ENCODE measurements at regions not wholly inside any gene's neighbourhood (a gene's known extent, or its start where the extent isn't known, plus 50 kb on each side); places are given as distances from the start of the nearest gene placed in this dataset.
"Not testable (repeated sequence)": the region's sequence is repeated elsewhere in the genome, so short reads cannot be mapped to it uniquely, and the experiment has no call there.

GRCh38 chr12:67837876-67838275 lies 151.4 kb upstream of the IFNG-AS1 start:
- no peak for DNase-seq (ENCODE audit: low read depth in 3 of 3)

GRCh38 chr12:67842124-67842523 lies 147.1 kb upstream of the IFNG-AS1 start:
- DNase-seq (ENCODE audit: low read depth in 3 of 3), result no peak

GRCh38 chr12:67843257-67843656 lies 146.0 kb upstream of the IFNG-AS1 start:
- DNase-seq (ENCODE audit: low read depth in 3 of 3), result no peak

GRCh38 chr12:67852701-67853100 lies 136.5 kb upstream of the IFNG-AS1 start:
- no peak for DNase-seq (ENCODE audit: low read depth in 3 of 3)

GRCh38 chr12:67853204-67853603 lies 136.0 kb upstream of the IFNG-AS1 start:
- no peak for DNase-seq (ENCODE audit: low read depth in 3 of 3)

GRCh38 chr12:67854351-67854750 lies 134.9 kb upstream of the IFNG-AS1 start:
- no peak for DNase-seq (ENCODE audit: low read depth in 3 of 3)

- DNase-seq (ENCODE audit: low read depth in 3 of 3), result no peak
Observed at GRCh38 chr12:67855103-67855502, 134.1 kb upstream of the IFNG-AS1 start.

- DNase-seq (ENCODE audit: low read depth in 3 of 3), result no peak
Observed at GRCh38 chr12:67871231-67871630, 118.0 kb upstream of the IFNG-AS1 start.

GRCh38 chr12:67873355-67873754 lies 115.9 kb upstream of the IFNG-AS1 start:
- DNase-seq (ENCODE audit: low read depth in 3 of 3), result no peak

GRCh38 chr12:67876305-67876915 lies 112.8 kb upstream of the IFNG-AS1 start:
- DNase-seq (ENCODE audit: low read depth in 3 of 3), result no peak

GRCh38 chr12:67877727-67878126 lies 111.5 kb upstream of the IFNG-AS1 start:
- no peak for DNase-seq (ENCODE audit: low read depth in 3 of 3)

GRCh38 chr12:67879937-67880336 lies 109.3 kb upstream of the IFNG-AS1 start:
- DNase-seq (ENCODE audit: low read depth in 3 of 3), result no peak

- no peak for DNase-seq (ENCODE audit: low read depth in 3 of 3)
Observed at GRCh38 chr12:67881565-67881964, 107.7 kb upstream of the IFNG-AS1 start.

- no peak for DNase-seq (ENCODE audit: low read depth in 3 of 3)
Observed at GRCh38 chr12:67884596-67884995, 104.7 kb upstream of the IFNG-AS1 start.

- DNase-seq (ENCODE audit: low read depth in 3 of 3), result no peak
Observed at GRCh38 chr12:67885375-67886169, 103.7 kb upstream of the IFNG-AS1 start.

GRCh38 chr12:67887065-67887464 lies 102.2 kb upstream of the IFNG-AS1 start:
- no peak for DNase-seq (ENCODE audit: low read depth in 3 of 3)

- no peak for DNase-seq (ENCODE audit: low read depth in 3 of 3)
Observed at GRCh38 chr12:67889931-67890330, 99.3 kb upstream of the IFNG-AS1 start.

- DNase-seq (ENCODE audit: low read depth in 3 of 3), result no peak
Observed at GRCh38 chr12:67890726-67891258, 98.5 kb upstream of the IFNG-AS1 start.

GRCh38 chr12:67891596-67891995 lies 97.7 kb upstream of the IFNG-AS1 start:
- no peak for DNase-seq (ENCODE audit: low read depth in 3 of 3)

- no peak for DNase-seq (ENCODE audit: low read depth in 3 of 3)
Observed at GRCh38 chr12:67892259-67893021, 96.8 kb upstream of the IFNG-AS1 start.

GRCh38 chr12:67893022-67893580 lies 96.1 kb upstream of the IFNG-AS1 start:
- no peak for DNase-seq (ENCODE audit: low read depth in 3 of 3)

- DNase-seq (ENCODE audit: low read depth in 3 of 3), result not testable (repeated sequence)
Observed at GRCh38 chr12:67900418-67900817, 88.8 kb upstream of the IFNG-AS1 start.
